ENCODE measurements at regions not wholly inside any gene's neighbourhood (a gene's known extent, or its start where the extent isn't known, plus 50 kb on each side); places are given as distances from the start of the nearest gene placed in this dataset.

GRCh38 chr10:117929327-117930067 lies 117.2 kb downstream of the RAB11FIP2 start:
- DNase-seq: peak; percentile 1 to 14

DNA sequence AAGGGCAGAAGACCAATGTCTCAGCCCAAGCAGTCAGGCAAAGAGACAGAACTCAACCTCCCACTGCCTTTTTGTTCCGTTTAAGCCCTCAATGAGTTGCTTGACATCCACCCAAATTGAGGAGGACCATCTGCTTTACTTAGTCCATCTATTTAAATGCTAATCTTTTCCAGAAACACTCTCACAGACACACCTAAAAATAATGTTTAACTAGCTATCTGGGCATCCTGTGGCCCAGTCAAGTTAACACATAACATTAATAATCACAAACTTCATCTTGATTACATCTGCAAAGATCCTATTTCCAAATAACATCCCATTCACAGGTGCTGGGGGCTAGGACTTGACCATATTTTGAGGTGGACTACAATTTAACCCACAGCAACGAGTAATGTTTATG lies 115.7 kb downstream of the RAB11FIP2 start:
- no peak for DNase-seq

DNA sequence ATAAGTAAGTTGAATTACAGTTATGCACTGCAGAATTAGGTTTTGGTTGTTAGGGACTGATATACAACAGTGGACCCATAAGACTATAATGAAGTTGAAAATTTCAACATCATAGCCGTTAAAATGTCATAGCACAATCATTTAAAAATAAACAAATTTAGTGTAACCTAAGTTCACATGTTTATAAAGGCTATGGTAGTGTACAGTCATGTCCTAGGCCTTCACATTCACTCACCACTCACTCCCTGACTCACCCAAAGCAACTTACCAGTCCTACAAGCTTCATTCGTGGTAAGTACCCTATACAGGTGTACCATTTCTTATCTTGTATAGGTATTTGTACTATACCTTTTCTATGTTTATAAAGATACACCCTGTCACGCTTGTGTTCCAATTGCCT lies 113.7 kb downstream of the RAB11FIP2 start:
- DNase-seq: no peak

DNA sequence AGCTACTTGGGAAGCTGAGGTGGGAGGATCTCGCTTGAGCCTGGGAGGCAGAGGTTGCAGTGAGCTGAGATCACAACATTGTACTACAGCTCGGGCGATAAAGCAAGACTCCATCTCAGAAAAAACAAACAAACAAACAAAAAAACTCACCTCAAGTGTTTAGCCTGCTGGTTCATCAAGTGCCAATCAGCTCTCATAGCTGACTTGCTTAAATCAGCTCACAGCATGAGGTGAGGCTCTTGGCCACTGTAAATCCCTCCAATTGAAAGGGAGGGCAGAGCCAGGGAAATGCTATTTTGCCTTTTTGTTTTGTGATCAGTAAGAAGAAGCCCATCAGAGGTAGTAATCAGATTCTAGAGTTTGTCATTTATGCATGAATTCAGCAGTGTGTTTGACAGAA lies 112.3 kb downstream of the RAB11FIP2 start:
- DNase-seq: no peak

GRCh38 chr10:117936141-117936540 lies 110.6 kb downstream of the RAB11FIP2 start:
- DNase-seq: no peak

- no peak for DNase-seq
Measured at GRCh38 chr10:117936566-117936965, 110.2 kb downstream of the RAB11FIP2 start.

- no peak for DNase-seq
Measured at GRCh38 chr10:117936976-117937375, 109.8 kb downstream of the RAB11FIP2 start.

- DNase-seq: no peak
Measured at GRCh38 chr10:117938104-117938503, 108.6 kb downstream of the RAB11FIP2 start.

- no peak for DNase-seq
Measured at GRCh38 chr10:117942226-117942625, 104.5 kb downstream of the RAB11FIP2 start.

DNA sequence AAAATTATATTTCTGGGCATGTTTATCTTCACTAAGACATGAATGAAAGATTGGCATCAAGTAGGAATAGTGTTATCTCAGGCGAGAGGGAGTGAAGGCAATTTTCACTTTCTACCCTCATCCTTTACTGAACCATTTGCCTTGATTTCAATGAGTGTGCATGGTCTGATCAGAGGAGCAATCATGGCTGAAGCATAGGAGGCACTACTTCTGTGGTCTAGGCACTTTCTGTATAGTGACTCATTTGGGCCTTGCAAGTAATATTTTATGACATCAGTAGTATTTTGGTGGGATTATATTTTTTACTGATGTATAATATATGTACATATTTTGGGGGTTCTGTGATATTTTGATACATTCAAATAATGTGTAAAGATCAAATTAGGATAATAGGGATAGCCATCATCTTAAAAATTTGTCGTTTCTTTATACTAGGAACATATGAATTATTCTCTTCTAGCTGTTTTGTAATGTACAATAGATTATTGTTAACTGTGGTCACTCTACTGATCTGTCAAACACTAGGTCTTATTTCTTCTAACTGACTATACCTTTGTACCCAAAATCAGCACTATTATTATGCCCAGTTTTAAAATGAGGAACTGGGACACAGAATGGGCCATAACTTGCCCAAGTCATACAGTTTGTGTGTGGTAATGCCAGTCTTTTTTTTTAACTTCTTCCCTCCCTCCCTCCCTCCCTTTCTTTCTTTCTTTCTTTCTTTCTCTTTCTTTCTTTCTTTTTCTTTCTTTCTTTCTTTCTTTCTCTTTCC lies 101.9 kb downstream of the RAB11FIP2 start:
- DNase-seq: no peak

GRCh38 chr10:117945651-117946050 lies 101.1 kb downstream of the RAB11FIP2 start:
- no peak for DNase-seq

DNA sequence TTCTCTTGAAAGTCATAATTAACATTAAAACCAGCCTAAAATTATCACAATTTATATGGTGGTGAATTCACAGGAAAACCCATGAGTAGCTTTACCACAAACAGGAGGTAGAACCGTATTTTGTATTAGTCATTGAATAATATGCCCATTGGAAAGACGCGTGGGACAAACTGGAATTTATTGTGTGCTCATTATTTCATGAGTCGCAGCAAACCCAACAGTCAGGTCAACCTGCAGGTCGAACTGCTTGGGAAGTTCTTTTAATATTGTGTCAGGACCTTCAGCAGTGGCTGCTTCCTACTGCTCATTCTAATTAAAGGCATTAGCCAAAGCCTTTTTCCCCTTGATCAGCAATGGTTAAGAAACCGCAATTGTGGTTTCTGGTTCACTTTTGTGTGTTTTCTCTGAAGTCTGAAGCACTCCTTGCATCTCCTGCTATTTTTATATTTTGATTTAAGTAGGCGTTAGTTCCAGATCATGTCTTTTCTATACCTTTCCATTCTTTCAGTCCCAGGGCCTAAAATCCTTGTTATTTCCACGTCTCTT lies 100.1 kb downstream of the RAB11FIP2 start:
- no peak for DNase-seq

DNA sequence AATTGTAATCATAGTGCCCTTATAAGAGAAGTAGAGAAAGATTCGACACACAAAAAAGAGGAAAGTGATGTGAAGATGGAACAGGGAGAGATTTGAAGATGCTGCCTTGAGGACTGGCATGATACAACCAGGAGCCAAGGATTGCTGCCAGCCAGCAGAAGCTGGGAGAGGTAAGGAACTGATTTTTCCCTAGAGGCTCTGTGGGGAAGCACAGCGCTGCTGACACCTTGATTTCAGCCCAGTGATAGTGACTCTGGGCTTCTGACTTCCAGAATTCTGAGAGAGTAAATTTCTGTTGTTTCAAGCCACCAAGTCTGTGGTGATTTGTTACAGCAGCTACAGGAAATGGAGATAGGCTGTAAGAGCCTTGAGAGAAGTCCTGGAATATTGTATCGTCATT lies 98.2 kb downstream of the RAB11FIP2 start:
- no peak for DNase-seq

- DNase-seq: no peak
Measured at GRCh38 chr10:117950408-117950807, 96.3 kb downstream of the RAB11FIP2 start.
